HG02678 (cell line): ENCODE measurements at regions not wholly inside any gene's neighbourhood (a gene's known extent, or its start where the extent isn't known, plus 50 kb on each side); places are given as distances from the start of the nearest gene placed in this dataset.

Experiments
- ATAC-seq: cut with Tn5 transposase; IDR thresholded peaks from one replicate; pipeline ENCODE4 v1.9.1; 2021; ENCODE audit warnings: mild to moderate bottlenecking, moderate library complexity; ENCODE audit not compliant: unreplicated experiment

GRCh38 chr5:31100047-31100575 is 93.4 kb upstream of the CDH6 start:
- no peak for ATAC-seq

DNA sequence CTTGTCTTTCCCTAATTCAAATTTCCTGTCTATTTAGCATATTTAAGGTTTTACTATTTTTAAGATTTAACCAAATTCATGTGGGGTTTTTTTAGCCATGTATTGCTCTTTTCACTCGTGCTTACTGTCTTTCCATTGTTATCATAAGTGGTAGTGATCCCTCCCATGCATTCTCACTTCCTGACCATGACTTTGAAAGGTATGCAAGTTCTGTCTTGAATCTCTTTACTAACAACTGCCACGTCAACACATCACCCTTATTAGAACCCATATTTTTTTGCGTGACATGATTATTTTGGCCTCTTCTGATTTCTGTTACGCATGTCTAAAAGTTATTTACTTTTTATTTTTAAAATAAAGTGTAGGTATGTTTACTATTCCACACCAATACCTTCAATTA is 94.7 kb upstream of the CDH6 start:
- ATAC-seq = no peak

GRCh38 chr5:31097851-31098250 is 95.6 kb upstream of the CDH6 start:
- ATAC-seq = no peak

DNA sequence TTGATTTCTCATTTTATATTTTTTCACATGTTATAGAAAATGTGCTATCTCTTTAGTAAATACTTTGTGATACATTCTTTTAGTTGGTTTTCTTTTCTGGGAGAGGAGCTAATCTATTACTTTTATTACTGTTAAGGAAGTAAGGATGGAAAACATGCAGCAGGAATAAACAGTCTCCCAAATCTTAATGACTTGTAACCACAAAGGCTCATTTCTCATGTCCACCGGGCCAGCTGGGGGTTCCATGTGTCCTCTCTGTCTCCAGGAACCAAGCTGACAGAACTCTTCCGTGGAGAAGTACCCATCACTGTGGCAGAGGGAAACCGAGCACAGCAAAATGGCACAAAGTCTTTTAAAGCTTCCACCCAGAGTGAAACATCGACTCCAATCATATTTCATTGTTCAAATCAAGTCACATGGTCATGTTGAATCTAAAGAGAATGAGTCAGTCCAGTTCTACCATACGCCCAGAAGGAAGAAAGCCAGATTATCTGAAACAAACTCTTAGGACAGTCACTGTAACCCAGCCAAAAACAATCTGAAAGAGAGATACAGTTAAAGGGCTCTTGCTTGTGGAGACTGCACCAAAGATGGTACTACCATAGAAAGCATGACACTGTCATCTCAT is 97.1 kb upstream of the CDH6 start:
- no peak for ATAC-seq

DNA sequence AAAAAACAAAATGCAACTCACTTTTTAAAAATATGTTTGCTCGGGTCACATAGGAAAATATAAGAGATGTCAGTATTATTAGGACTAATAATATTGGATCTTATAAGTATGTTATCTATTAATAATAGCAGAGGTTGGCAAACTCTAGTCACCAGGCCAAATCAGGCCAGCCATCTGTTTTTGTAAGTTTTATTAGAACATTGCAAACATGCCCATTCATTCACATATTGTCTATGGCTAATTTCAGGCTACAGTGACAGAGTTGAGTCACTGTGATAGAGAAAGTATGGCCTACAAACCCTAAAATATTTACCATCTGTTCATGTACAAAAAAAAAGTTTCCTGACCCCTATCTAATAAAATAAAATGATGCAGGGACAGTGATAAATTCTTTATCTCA is 97.7 kb upstream of the CDH6 start:
- no peak for ATAC-seq

GRCh38 chr5:31091501-31091900 is 102.0 kb upstream of the CDH6 start:
- ATAC-seq = no peak

DNA sequence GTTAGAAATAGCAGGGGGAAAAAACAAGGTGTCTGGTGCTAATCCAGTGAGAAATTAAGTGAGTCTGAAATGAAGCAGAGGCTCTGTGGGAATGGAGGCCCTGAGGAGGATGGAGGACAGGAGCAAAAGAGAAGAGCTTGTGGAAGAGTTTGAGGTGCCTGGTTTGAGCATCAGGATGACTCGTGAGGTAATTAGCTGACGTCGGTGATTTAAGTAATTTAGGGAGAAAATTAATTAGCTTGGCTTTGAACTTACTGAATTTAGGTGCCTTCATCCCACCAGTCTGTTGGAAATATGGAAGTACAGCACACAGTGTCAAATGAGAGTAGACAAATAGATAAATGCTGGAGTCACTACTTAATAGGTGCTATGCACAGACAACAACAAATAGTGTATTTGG is 103.0 kb upstream of the CDH6 start:
- no peak for ATAC-seq

DNA sequence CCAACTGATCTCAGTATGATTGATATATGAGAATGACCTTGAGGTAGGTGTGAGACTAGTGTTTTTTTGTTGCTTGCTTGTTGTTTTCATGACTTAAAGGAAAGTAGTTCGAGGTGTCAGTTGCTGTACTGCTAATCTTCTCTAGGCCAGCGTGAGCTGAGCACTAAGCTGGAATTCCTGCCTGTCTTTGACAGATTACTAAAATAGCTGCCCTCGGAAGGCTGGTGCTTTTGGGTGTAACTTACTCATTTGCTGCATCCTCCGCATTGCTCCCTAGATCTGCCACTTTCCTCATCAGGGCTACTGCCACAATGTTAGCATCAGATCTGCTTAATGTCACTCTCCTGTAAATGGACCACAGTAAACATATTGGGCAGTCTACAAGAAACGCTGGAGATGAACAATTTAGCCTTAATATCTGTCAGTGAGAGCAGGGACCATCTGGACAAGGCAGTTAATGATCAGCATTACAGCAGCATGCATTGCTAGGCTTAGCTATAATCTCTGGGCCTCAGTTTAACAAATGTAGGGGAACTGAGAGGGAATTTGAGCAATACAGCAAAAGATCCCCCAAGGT is 106.6 kb upstream of the CDH6 start:
- ATAC-seq = no peak

GRCh38 chr5:31084871-31085270 is 108.6 kb upstream of the CDH6 start:
- no peak for ATAC-seq

DNA sequence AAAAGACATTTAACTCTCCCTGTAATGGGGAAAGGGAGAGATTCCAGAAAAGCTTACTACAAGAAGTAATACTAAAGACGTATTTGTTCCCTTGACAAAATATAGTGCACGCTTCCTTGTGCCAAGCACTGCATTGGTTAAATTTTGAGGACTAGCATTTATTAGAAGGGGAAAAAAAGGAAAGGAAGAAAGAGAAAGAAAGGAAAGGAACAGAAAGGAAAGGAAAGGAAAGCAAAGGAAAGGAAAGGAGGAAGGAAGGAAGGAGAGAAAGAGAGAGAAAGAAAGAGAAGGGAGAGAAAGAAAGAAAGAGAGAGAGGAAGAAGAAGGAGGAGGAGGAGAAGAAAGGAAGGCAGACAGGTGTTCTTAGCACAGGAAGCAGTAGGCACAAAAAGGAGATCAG is 110.1 kb upstream of the CDH6 start:
- no peak for ATAC-seq

DNA sequence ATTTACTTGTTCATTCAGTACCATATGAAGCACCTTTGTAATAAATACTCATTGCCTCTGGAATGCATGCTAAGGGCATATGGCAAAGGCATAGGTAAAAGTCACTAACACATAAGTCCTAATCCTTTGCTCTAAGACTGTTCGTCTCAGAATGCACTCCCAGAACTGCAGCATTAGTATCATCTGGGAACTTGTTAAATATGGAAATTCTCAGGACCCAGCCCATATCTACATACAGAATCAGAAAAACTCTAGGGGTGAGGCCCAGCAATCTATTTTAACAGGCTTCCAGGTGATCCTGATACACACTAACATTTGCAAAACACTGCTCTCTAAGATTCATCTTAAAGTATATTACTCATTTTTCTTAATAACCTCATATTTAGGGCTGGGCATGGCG is 113.8 kb upstream of the CDH6 start:
- no peak for ATAC-seq

DNA sequence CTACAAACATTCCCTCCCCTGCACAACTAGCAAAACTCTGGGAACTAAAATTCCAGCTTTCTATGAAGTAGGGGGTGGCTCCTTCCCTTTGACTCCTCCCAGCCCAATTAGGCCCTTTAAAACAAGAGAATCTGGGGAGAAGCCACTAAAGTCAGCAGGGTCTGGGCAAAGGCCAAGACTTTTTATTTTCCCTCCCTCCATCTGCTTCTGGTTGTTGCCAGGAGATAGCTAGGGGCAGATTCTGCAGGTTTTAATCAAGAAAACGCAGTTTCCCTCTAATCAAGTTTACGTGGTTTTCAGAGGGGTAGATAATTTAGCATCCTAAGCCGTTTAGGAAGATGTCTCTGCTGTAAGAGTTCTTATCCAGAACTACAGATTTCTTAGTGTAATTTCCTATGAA is 114.5 kb upstream of the CDH6 start:
- no peak for ATAC-seq

GRCh38 chr5:31075981-31076380 is 117.5 kb upstream of the CDH6 start:
- no peak for ATAC-seq

DNA sequence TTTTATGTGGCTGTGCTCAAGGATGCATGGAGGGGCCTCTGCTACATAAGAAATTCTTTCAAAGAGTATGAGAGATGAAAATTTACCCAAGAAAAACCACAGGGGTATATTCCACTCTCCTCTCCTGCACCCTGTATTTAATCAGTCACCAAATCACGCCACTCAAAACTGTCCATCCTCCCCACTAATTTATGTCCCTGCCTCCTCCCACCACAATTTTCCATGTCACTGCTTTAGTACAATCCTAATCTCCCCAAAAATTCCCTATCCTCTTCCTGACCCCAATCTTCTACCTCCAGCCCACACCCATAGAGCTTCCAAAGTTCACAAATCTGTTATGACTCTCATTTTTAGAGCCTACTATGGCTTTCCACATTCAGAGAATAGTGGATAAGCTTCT is 125.2 kb upstream of the CDH6 start:
- ATAC-seq = no peak

DNA sequence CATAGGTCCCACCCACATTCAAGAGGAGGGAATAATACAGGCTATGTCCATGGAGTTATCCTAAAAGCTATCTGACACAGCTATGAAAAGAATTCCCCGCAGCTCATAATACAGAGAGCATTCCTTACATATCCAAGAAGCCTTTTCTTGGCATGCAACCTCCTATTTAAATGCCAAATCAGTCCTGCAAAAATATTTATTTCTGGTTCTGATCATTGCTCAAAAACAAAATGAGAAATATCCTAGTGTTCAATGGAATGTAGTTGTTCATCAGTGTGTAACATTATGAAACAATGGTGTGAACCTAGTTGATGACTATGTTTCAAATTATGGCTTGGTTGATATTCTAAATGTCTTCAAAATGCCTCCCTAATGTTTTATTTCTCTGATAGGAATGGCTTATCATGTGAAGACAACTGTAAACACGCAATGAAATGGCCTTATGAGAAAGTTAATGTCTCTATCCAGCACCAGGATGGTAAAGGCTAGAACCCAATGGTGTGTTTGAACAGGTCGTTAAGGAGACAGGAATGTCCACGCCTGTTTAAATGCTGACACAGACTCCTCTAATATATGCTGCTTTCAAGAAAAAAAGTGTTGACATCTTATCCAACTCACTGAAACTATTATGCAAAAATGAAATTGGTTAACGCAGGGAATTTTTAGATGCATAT is 126.7 kb upstream of the CDH6 start:
- ATAC-seq = no peak

GRCh38 chr5:31064215-31064614 is 129.3 kb upstream of the CDH6 start:
- ATAC-seq = no peak

- ATAC-seq = no peak
These were observed 130.4 kb upstream of the CDH6 start for GRCh38 chr5:31062902-31063580.

GRCh38 chr5:31059889-31060288 is 133.6 kb upstream of the CDH6 start:
- ATAC-seq = no peak

DNA sequence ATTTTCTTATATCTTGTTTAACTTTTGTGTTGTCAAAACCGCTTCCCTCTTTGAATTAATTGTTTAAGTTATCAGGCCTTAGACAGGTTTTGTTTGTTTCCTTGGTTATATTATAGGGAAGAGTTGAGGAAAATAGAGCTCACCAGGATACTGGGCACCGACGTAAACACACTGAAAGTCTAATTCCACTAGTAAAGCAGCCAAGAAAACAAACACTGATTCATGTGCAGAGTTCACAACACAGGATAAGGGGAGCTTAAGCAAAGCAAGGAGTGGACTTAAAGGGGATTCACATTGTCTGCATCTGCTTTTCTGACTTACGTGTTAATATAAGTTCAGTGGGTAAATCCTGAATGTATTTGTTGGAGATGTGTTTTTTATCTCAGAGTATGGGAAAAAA is 139.0 kb upstream of the CDH6 start:
- no peak for ATAC-seq

- no peak for ATAC-seq
These were observed 140.4 kb upstream of the CDH6 start for GRCh38 chr5:31052937-31053658.

- ATAC-seq = no peak
These were observed 142.2 kb upstream of the CDH6 start for GRCh38 chr5:31051316-31051715.
